GM21529 (cell line): ENCODE measurements at regions not wholly inside any gene's neighbourhood (a gene's known extent, or its start where the extent isn't known, plus 50 kb on each side); places are given as distances from the start of the nearest gene placed in this dataset.

ENCODE experiments used
- ATAC-seq: cut with Tn5 transposase; IDR thresholded peaks from one replicate; pipeline ENCODE4 v1.9.1; 2021; ENCODE audit not compliant: unreplicated experiment

- ATAC-seq: no peak
These were observed 75.3 kb upstream of the RIPOR2 start for GRCh38 chr6:25010902-25011625.

GRCh38 chr6:25012657-25013056 lies 76.9 kb upstream of the RIPOR2 start:
- ATAC-seq: no peak

GRCh38 chr6:25013246-25013645 lies 77.5 kb upstream of the RIPOR2 start:
- peak; percentile 55 for ATAC-seq

GRCh38 chr6:25014369-25014768 lies 78.6 kb upstream of the RIPOR2 start:
- no peak for ATAC-seq

GRCh38 chr6:25014791-25015560 lies 79.2 kb upstream of the RIPOR2 start:
- ATAC-seq: peak; percentile 46

- ATAC-seq: no peak
These were observed 80.4 kb upstream of the RIPOR2 start for GRCh38 chr6:25016014-25016720.

GRCh38 chr6:25017486-25017885 lies 81.7 kb upstream of the RIPOR2 start:
- no peak for ATAC-seq

- peak; percentile 78 for ATAC-seq
These were observed 82.3 kb upstream of the RIPOR2 start for GRCh38 chr6:25017932-25018567.

GRCh38 chr6:25018568-25018954 lies 82.8 kb upstream of the RIPOR2 start:
- no peak for ATAC-seq

- ATAC-seq: no peak
These were observed 86.4 kb upstream of the RIPOR2 start for GRCh38 chr6:25022140-25022553.

GRCh38 chr6:25023781-25024180 lies 88.0 kb upstream of the RIPOR2 start:
- no peak for ATAC-seq

GRCh38 chr6:25024821-25025220 lies 89.1 kb upstream of the RIPOR2 start:
- no peak for ATAC-seq

GRCh38 chr6:25025248-25025918 lies 89.6 kb upstream of the RIPOR2 start:
- ATAC-seq: no peak

- ATAC-seq: no peak
These were observed 90.2 kb upstream of the RIPOR2 start for GRCh38 chr6:25025919-25026301.

GRCh38 chr6:25026723-25027122 lies 91.0 kb upstream of the RIPOR2 start:
- no peak for ATAC-seq

GRCh38 chr6:25027221-25027916 lies 91.6 kb upstream of the RIPOR2 start:
- peak; percentile 98 for ATAC-seq

GRCh38 chr6:25028328-25028727 lies 92.6 kb upstream of the RIPOR2 start:
- no peak for ATAC-seq

- ATAC-seq: no peak
These were observed 97.2 kb upstream of the RIPOR2 start for GRCh38 chr6:25032934-25033333.

- no peak for ATAC-seq
These were observed 98.7 kb upstream of the RIPOR2 start for GRCh38 chr6:25034431-25034921.

- no peak for ATAC-seq
These were observed 99.4 kb upstream of the RIPOR2 start for GRCh38 chr6:25035174-25035511.
